GM18868 (cell line): ENCODE measurements at regions not wholly inside any gene's neighbourhood (a gene's known extent, or its start where the extent isn't known, plus 50 kb on each side); places are given as distances from the start of the nearest gene placed in this dataset.
A peak's percentile ranks its signal among the peaks of the same experiment; 100 is the strongest.

Experiments used
- ATAC-seq: cut with Tn5 transposase; IDR thresholded peaks from one replicate; pipeline ENCODE4 v1.9.1; 2021; ENCODE audit warnings: mild to moderate bottlenecking, moderate library complexity; ENCODE audit not compliant: unreplicated experiment

GRCh38 chr1:88247666-88248065 lies 436.4 kb upstream of the PKN2 start:
- ATAC-seq: no peak

GRCh38 chr1:88250915-88251314 lies 433.2 kb upstream of the PKN2 start:
- ATAC-seq: no peak

GRCh38 chr1:88252745-88253144 lies 431.3 kb upstream of the PKN2 start:
- ATAC-seq: no peak

GRCh38 chr1:88265606-88266005 lies 418.5 kb upstream of the PKN2 start:
- ATAC-seq: no peak

GRCh38 chr1:88266051-88266450 lies 418.0 kb upstream of the PKN2 start:
- ATAC-seq: no peak

GRCh38 chr1:88272216-88272615 lies 411.9 kb upstream of the PKN2 start:
- no peak for ATAC-seq

- ATAC-seq: no peak
Observed at GRCh38 chr1:88274431-88274830, 409.6 kb upstream of the PKN2 start.

GRCh38 chr1:88275259-88275862 lies 408.7 kb upstream of the PKN2 start:
- no peak for ATAC-seq

- ATAC-seq: peak; percentile 81
Observed at GRCh38 chr1:88276163-88276562, 407.9 kb upstream of the PKN2 start.

GRCh38 chr1:88284066-88284465 lies 400.0 kb upstream of the PKN2 start:
- ATAC-seq: no peak

GRCh38 chr1:88284666-88285366 lies 399.3 kb upstream of the PKN2 start:
- ATAC-seq: no peak

GRCh38 chr1:88286716-88287115 lies 397.4 kb upstream of the PKN2 start:
- no peak for ATAC-seq

- ATAC-seq: no peak
Observed at GRCh38 chr1:88288571-88288970, 395.5 kb upstream of the PKN2 start.

- no peak for ATAC-seq
Observed at GRCh38 chr1:88289401-88290102, 394.5 kb upstream of the PKN2 start.

- ATAC-seq: no peak
Observed at GRCh38 chr1:88291611-88292354, 392.3 kb upstream of the PKN2 start.

- ATAC-seq: no peak
Observed at GRCh38 chr1:88293691-88294190, 390.3 kb upstream of the PKN2 start.

GRCh38 chr1:88296227-88296626 lies 387.8 kb upstream of the PKN2 start:
- ATAC-seq: no peak

- ATAC-seq: no peak
Observed at GRCh38 chr1:88296642-88297041, 387.4 kb upstream of the PKN2 start.

GRCh38 chr1:88298506-88298905 lies 385.6 kb upstream of the PKN2 start:
- ATAC-seq: no peak

GRCh38 chr1:88300752-88301263 lies 383.3 kb upstream of the PKN2 start:
- ATAC-seq: no peak

GRCh38 chr1:88302843-88303486 lies 381.1 kb upstream of the PKN2 start:
- peak; percentile 53 for ATAC-seq
